ENCODE measurements at regions not wholly inside any gene's neighbourhood (a gene's known extent, or its start where the extent isn't known, plus 50 kb on each side); places are given as distances from the start of the nearest gene placed in this dataset.

DNA sequence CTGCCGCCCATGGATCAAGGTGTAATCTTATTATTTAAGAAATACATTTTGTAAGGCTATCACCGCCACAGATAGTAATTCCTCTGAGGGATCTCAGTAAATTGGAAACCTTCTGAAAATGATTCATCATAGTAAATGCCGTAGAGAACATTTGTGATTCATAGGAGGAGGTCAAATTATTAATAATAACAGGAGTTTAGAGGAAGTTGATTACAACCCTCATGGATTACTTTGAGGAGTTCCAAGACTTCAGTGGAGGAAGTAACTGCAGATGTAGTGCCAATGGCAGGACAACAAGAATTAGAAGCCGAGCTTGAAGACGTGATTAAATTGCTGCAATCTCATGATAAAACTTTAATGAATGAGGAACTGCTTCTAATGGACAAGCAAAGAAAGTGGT, 280.1 kb downstream of the PTPRC start:
- TF ChIP-seq, protein P1, sequence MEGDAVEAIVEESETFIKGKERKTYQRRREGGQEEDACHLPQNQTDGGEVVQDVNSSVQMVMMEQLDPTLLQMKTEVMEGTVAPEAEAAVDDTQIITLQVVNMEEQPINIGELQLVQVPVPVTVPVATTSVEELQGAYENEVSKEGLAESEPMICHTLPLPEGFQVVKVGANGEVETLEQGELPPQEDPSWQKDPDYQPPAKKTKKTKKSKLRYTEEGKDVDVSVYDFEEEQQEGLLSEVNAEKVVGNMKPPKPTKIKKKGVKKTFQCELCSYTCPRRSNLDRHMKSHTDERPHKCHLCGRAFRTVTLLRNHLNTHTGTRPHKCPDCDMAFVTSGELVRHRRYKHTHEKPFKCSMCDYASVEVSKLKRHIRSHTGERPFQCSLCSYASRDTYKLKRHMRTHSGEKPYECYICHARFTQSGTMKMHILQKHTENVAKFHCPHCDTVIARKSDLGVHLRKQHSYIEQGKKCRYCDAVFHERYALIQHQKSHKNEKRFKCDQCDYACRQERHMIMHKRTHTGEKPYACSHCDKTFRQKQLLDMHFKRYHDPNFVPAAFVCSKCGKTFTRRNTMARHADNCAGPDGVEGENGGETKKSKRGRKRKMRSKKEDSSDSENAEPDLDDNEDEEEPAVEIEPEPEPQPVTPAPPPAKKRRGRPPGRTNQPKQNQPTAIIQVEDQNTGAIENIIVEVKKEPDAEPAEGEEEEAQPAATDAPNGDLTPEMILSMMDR (tag by site-specific recombination; IDR thresholded peaks at IDR 0.05) = no peak
- no peak for TF ChIP-seq ZNF112 (tag by site-specific recombination; IDR thresholded peaks at IDR 0.05)
- TF ChIP-seq ZNF133 (tag by site-specific recombination; IDR thresholded peaks at IDR 0.05) = no peak
- TF ChIP-seq ZNF37A (tag by site-specific recombination; IDR thresholded peaks at IDR 0.05) = no peak
- no peak for TF ChIP-seq GLI4 (tag by site-specific recombination; IDR thresholded peaks at IDR 0.05)
- no peak for TF ChIP-seq MYNN (tag by site-specific recombination; IDR thresholded peaks at IDR 0.05; ENCODE audit: borderline replicate concordance)
- no peak for TF ChIP-seq ZNF274 (IDR thresholded peaks at IDR 0.05; ENCODE audit: low read length)
- TF ChIP-seq ZNF274 (tag by site-specific recombination; IDR thresholded peaks at IDR 0.05; ENCODE audit: borderline replicate concordance) = no peak
- TF ChIP-seq, protein P2, sequence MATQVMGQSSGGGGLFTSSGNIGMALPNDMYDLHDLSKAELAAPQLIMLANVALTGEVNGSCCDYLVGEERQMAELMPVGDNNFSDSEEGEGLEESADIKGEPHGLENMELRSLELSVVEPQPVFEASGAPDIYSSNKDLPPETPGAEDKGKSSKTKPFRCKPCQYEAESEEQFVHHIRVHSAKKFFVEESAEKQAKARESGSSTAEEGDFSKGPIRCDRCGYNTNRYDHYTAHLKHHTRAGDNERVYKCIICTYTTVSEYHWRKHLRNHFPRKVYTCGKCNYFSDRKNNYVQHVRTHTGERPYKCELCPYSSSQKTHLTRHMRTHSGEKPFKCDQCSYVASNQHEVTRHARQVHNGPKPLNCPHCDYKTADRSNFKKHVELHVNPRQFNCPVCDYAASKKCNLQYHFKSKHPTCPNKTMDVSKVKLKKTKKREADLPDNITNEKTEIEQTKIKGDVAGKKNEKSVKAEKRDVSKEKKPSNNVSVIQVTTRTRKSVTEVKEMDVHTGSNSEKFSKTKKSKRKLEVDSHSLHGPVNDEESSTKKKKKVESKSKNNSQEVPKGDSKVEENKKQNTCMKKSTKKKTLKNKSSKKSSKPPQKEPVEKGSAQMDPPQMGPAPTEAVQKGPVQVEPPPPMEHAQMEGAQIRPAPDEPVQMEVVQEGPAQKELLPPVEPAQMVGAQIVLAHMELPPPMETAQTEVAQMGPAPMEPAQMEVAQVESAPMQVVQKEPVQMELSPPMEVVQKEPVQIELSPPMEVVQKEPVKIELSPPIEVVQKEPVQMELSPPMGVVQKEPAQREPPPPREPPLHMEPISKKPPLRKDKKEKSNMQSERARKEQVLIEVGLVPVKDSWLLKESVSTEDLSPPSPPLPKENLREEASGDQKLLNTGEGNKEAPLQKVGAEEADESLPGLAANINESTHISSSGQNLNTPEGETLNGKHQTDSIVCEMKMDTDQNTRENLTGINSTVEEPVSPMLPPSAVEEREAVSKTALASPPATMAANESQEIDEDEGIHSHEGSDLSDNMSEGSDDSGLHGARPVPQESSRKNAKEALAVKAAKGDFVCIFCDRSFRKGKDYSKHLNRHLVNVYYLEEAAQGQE (tag by site-specific recombination; IDR thresholded peaks at IDR 0.05) = no peak
- TF ChIP-seq ZNF354C (tag by site-specific recombination; IDR thresholded peaks at IDR 0.05; ENCODE audit: borderline replicate concordance, low read depth) = no peak
- TF ChIP-seq ZBTB8A (tag by site-specific recombination; IDR thresholded peaks at IDR 0.05) = no peak
- no peak for TF ChIP-seq ZNF239 (tag by site-specific recombination; IDR thresholded peaks at IDR 0.05)
- no peak for TF ChIP-seq ZNF580 (tag by site-specific recombination; IDR thresholded peaks at IDR 0.05)
- TF ChIP-seq TCF7L2 (IDR thresholded peaks at IDR 0.05; ENCODE audit: borderline replicate concordance, low read depth, low read length) = no peak

All from HEK293 (cell line).